HFF-Myc (cell line): ENCODE measurements at regions not wholly inside any gene's neighbourhood (a gene's known extent, or its start where the extent isn't known, plus 50 kb on each side); places are given as distances from the start of the nearest gene placed in this dataset.
"Not testable (repeated sequence)": the region's sequence is repeated elsewhere in the genome, so short reads cannot be mapped to it uniquely, and the experiment has no call there.

Experiments
- DNase-seq: peaks from one replicate; pipeline ENCODE4 v3.0.0-alpha.2; 2011; ENCODE audit warnings: low read depth; ENCODE audit errors: extremely low read depth
- H3K4me3 ChIP-seq: replicated peaks from 2 replicates; pipeline ENCODE4 v1.5.1; 2011; ENCODE audit warnings: low read depth, mild to moderate bottlenecking, control low read depth, low read length
- TF ChIP-seq, protein P1 (sequence below): IDR thresholded peaks from 2 replicates; pipeline ENCODE4 v1.5.1; 2012; ENCODE audit warnings: mild to moderate bottlenecking, low read depth, low read length, control low read depth; ENCODE audit errors: missing control alignments

DNA sequence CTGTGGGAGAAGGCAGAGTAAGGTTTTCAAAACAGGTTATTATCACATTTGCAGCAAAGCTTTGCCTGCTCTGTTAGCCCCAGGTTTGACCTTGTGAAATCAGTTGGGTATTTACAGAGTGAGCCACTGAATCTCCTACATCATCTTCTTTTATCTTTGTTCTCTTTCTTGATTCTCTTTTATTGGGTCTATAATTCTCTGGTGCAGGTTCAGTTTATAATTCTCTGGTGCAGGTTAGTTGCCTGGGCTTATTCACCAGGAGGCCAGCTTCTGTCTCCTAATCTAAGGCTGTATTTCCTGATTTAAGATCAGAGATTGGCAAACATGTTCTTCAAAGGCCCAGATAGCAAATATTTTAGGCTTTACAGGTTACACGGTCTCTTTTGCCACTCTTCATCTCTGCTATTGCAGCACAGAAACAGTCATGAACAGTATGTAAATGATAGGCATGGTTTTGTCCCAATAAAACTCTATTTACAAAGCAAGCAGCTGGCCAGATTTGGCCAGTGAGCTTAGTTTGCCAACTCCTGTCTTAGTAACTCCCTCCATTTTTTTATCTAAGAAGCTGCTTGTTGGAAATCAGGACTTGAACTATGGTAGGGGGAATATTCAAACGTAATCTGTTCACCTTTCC lies 205.0 kb upstream of the RIMS1 start:
- no peak for DNase-seq
- H3K4me3 ChIP-seq = no peak overlapping the region
- TF ChIP-seq, protein P1, sequence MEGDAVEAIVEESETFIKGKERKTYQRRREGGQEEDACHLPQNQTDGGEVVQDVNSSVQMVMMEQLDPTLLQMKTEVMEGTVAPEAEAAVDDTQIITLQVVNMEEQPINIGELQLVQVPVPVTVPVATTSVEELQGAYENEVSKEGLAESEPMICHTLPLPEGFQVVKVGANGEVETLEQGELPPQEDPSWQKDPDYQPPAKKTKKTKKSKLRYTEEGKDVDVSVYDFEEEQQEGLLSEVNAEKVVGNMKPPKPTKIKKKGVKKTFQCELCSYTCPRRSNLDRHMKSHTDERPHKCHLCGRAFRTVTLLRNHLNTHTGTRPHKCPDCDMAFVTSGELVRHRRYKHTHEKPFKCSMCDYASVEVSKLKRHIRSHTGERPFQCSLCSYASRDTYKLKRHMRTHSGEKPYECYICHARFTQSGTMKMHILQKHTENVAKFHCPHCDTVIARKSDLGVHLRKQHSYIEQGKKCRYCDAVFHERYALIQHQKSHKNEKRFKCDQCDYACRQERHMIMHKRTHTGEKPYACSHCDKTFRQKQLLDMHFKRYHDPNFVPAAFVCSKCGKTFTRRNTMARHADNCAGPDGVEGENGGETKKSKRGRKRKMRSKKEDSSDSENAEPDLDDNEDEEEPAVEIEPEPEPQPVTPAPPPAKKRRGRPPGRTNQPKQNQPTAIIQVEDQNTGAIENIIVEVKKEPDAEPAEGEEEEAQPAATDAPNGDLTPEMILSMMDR = no peak

DNA sequence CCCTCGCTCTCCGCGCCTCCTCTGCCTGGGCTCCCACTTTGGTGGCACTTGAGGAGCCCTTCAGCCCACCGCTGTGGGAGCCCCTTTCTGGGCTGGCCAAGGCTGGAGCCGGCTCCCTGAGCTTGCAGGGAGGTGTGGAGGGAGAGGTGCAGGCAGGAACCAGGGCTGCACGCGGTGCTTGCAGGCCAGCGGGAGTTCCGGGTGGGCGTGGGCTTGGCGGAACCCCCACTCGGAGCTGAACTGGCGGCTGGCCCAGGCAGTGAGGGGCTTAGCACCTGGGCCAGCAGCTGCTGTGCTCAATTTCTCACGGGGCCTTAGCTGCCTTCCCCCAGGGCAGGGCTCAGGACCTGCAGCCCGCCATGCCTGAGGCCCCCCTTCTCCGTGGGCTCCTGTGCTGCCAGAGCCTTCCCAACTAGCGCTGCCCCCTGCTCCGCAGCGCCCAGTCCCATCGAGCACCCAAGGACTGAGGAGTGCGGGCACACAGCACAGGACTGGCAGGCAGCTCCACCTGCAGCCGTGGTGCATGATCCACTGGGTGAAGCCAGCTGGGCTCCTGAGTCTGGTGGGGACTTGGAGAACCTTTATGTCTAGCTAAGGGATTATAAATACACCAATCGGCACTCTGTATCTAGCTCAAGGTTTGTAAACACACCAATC lies 200.2 kb upstream of the RIMS1 start:
- H3K4me3 ChIP-seq, DNase-seq: not testable (repeated sequence)

DNA sequence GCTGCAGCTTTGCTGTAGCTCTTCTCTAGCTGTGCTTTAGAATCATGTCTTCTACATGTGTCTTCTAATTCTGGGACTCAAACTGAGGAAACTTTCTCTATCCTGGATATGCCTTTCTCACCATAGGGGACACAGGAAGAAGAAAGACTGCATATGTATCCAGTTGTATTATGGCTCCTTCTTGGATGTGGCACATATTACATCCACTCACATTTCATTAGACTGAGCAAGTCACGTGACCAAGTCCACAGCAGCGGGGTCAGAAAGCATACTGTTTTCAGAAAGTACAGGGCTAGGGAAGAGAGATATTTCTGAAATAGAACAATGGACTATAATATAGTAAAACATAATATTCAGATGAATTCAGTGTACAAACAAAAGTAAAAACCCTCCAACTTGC lies 187.6 kb upstream of the RIMS1 start:
- H3K4me3 ChIP-seq = no peak overlapping the region

DNA sequence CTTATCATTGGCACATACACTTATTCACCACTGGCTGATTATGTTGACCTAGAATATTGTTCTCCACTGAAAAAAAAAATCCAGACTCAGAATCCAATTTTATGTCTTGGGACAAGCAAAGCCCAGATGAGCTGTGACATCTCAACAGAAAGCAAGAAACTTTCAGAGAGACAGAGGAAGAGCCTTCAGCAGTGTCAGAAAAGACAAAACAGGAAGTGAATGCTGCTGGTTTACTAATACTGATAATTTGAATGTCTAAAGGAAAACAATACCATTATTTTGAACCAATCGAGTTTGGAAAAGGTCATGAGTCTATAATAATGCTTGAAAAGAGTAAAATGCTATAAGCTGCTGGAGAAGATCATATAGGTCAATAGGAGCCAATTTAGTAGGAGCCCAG lies 179.8 kb upstream of the RIMS1 start:
- TF ChIP-seq, protein P1 = no peak
- no peak overlapping the region for H3K4me3 ChIP-seq
- no peak for DNase-seq

More for the DNA sequence above, 187.6 kb upstream of the RIMS1 start:
- DNase-seq = no peak
- TF ChIP-seq, protein P1 = no peak

DNA sequence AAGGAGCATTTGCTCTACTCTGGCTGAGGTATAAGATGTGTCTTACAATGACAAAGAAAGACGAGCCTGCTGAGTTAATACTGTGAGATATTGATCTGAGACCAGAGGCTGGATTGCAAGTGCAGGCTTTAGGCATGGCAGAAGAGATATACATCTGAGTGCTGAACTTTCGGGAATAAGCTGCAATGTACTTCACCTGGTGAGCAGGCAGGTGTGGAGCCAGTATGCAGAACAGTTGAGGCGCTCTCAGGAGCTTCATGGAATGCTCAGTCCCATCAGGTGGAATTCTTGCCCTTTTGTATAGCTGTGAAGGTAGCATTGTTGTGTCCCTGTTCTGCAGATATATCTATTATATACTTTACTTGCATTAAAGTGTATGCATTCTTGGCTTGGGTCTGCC lies 179.3 kb upstream of the RIMS1 start:
- TF ChIP-seq, protein P1 = no peak
- no peak for DNase-seq
- no peak overlapping the region for H3K4me3 ChIP-seq

DNA sequence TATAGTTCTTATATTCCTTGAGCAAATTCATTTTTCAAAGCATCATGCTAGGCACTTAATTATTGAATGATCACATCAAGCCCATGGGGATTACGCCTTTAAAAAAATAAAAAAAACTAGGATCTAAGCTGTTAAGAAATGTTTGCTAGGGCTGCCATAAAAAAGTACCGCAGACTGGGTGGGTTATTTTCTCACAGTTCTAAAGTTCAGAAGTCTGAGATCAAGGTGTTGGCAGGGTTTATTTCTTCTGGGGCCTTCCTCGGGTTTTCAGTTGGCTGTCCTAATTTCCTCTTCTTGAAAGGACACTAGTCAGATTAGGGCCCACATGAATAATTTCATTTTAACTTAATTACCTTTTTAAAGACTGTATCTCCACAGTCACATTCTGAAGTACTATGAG lies 165.6 kb upstream of the RIMS1 start:
- H3K4me3 ChIP-seq = no peak overlapping the region
- TF ChIP-seq, protein P1 = no peak
- no peak for DNase-seq

DNA sequence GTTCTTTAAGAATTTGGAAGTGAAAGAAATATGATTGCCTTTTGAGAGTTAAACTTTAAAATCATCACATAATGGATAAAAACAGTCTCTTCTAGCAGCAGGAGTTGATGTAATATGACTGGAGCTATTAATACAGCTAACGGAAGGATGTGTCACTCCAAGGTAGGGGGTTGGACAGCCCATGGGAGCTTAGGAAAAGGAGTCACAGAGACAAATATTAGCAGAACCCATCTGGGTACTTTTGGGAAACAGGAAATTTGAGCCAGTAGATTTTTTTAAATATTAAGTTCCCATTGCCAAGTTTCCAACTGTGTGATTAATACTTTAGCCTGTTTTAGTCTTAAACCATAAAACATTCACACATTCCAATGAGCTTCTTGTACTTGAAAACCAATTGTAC lies 164.7 kb upstream of the RIMS1 start:
- H3K4me3 ChIP-seq = no peak overlapping the region
- TF ChIP-seq, protein P1 = no peak
- DNase-seq = no peak
